Panc1 (cell line): ENCODE measurements at regions not wholly inside any gene's neighbourhood (a gene's known extent, or its start where the extent isn't known, plus 50 kb on each side); places are given as distances from the start of the nearest gene placed in this dataset.

Experiments used
- CTCF ChIP-seq: fragments of 450-650 bp; IDR thresholded peaks from 2 replicates; pipeline ENCODE4 v1.5.1; 2017; ENCODE audit warnings: mild to moderate bottlenecking
- POLR2AphosphoS5 ChIP-seq: IDR thresholded peaks from 2 replicates; pipeline ENCODE4 v1.6.1; 2012; ENCODE audit warnings: mild to moderate bottlenecking, low read depth, low read length, moderate library complexity
- SIN3A ChIP-seq: IDR thresholded peaks from 2 replicates; pipeline ENCODE4 v1.6.1; 2012; ENCODE audit warnings: low read depth, mild to moderate bottlenecking, low read length, moderate library complexity, borderline replicate concordance; ENCODE audit not compliant: insufficient read depth
- TCF7L2 ChIP-seq: IDR thresholded peaks from 2 replicates; pipeline ENCODE4 v1.6.1; 2011; ENCODE audit warnings: mild to moderate bottlenecking, low read depth, low read length, inconsistent platforms
- TF ChIP-seq, protein P1 (sequence below), 2 experiments: IDR thresholded peaks; 2 replicates each; pipeline ENCODE4 v1.6.1; 2011 to 2012; ENCODE audit warnings: low read depth in 2 of 2, control low read depth in 1 of 2, low read length in 1 of 2, mild to moderate bottlenecking in 1 of 2, moderate library complexity in 1 of 2; ENCODE audit not compliant: insufficient read depth in 1 of 2

DNA sequence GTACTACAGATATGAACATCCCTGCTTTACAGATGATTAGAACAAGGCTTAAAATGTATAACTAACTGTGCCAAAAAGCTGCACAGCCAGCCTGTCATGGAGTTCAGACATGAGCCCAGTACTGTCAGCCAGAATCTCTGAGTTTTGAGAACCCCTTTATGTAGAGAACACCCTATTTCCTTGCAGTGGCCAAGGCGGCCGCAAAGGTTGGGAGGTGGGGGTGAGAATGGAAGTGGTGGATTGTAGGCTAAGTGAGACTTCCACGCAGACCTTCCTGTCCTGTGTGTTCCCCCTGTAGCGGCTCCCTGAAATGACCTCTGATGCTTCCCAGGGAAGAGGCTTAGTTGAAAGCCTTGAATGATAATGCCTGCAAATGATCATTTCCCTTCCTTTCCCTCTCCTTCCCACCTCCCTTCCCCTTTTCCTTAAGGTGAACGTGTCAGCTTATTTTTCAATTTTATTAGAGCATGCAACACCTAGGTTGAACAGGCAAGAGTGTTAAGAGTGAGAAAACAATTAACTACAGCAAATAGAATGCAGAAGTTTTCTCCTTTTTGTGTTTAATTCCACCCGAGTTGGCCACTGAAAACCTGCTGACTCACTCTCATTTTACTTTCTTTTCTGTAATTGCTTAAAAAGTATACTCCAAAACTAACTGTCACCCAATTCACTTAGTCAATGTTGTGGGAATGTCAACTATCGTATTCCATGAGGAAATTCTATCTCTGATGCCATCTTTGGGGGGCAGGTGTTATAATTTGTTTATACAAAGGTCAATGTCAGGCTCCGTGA lies 167.0 kb upstream of the EDNRB start:
- TF ChIP-seq CTCF, result no peak
- TF ChIP-seq, protein P1, sequence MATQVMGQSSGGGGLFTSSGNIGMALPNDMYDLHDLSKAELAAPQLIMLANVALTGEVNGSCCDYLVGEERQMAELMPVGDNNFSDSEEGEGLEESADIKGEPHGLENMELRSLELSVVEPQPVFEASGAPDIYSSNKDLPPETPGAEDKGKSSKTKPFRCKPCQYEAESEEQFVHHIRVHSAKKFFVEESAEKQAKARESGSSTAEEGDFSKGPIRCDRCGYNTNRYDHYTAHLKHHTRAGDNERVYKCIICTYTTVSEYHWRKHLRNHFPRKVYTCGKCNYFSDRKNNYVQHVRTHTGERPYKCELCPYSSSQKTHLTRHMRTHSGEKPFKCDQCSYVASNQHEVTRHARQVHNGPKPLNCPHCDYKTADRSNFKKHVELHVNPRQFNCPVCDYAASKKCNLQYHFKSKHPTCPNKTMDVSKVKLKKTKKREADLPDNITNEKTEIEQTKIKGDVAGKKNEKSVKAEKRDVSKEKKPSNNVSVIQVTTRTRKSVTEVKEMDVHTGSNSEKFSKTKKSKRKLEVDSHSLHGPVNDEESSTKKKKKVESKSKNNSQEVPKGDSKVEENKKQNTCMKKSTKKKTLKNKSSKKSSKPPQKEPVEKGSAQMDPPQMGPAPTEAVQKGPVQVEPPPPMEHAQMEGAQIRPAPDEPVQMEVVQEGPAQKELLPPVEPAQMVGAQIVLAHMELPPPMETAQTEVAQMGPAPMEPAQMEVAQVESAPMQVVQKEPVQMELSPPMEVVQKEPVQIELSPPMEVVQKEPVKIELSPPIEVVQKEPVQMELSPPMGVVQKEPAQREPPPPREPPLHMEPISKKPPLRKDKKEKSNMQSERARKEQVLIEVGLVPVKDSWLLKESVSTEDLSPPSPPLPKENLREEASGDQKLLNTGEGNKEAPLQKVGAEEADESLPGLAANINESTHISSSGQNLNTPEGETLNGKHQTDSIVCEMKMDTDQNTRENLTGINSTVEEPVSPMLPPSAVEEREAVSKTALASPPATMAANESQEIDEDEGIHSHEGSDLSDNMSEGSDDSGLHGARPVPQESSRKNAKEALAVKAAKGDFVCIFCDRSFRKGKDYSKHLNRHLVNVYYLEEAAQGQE (IDR thresholded peaks at IDR 0.05; ENCODE audit: insufficient read depth in 1 of 2, low read depth in 2 of 2, low read length in 1 of 2), result no peak
- TF ChIP-seq POLR2AphosphoS5, result no peak
- TF ChIP-seq TCF7L2, result no peak
- no peak for TF ChIP-seq SIN3A
